Caco-2 (cell line): ENCODE measurements at regions not wholly inside any gene's neighbourhood (a gene's known extent, or its start where the extent isn't known, plus 50 kb on each side); places are given as distances from the start of the nearest gene placed in this dataset.

Experiments
- BruUV-seq: library from RNA; stranded (reverse); fragments of 400-500 nt; replicated peaks from 2 replicates; lab custom pipeline; 2021; lab: Mats Ljungman, UMichigan
- CTCF ChIA-PET: fragments of 300-600 bp; sonication (Branson Sonifier 250); formaldehyde crosslinking; loops from one replicate; lab custom pipeline; 2022; ENCODE audit warnings: antibody characterized with exemption; lab: Charles Lee
- POLR2A ChIA-PET: fragments of 300-600 bp; sonication (Branson Sonifier 250); formaldehyde crosslinking; loops from one replicate; lab custom pipeline; 2022; ENCODE audit warnings: antibody characterized with exemption; lab: Charles Lee
- DNase-seq, 2 experiments: peaks; one replicate each; pipeline versions ENCODE4 v3.0.0 to v3.0.0-alpha.2; 2020 to 2022
- H3K27me3 ChIP-seq: replicated peaks from 2 replicates; pipeline ENCODE4 v1.6.0; 2011; ENCODE audit warnings: low read length; ENCODE audit not compliant: control insufficient read depth, insufficient read depth
- H3K36me3 ChIP-seq: 2 replicates; pipeline ENCODE4 v1.5.1; 2011; ENCODE audit warnings: low read length; ENCODE audit not compliant: control insufficient read depth, insufficient read depth
- H3K4me1 ChIP-seq: fragments of 250-450 bp; sonication (Bioruptor Pico); 2 replicates; pipeline ENCODE4 v1.5.1; 2020; ENCODE audit warnings: mild to moderate bottlenecking
- H3K4me3 ChIP-seq: 2 replicates; pipeline ENCODE4 v1.5.1; 2011; ENCODE audit warnings: low read depth, mild to moderate bottlenecking, control low read depth, low read length
- H3K9me3 ChIP-seq: fragments of 250-450 bp; sonication (Bioruptor Pico); 2 replicates; pipeline ENCODE4 v1.5.1; 2020; ENCODE audit warnings: mild to moderate bottlenecking, moderate library complexity
- H3K27ac Mint-ChIP-seq: one replicate; pipeline ENCODE4 v1.8.0; 2022; ENCODE audit warnings: mixed read lengths; ENCODE audit not compliant: unreplicated experiment
- H3K27me3 Mint-ChIP-seq: one replicate; pipeline ENCODE4 v1.8.0; 2022; ENCODE audit warnings: mixed read lengths; ENCODE audit not compliant: insufficient read depth, unreplicated experiment
- H3K36me3 Mint-ChIP-seq: one replicate; pipeline ENCODE4 v1.8.0; 2022; ENCODE audit warnings: mild to moderate bottlenecking, mixed read lengths; ENCODE audit not compliant: insufficient read depth, unreplicated experiment
- H3K4me1 Mint-ChIP-seq: one replicate; pipeline ENCODE4 v1.8.0; 2022; ENCODE audit warnings: low read depth, mixed read lengths; ENCODE audit not compliant: unreplicated experiment
- H3K4me3 Mint-ChIP-seq: one replicate; pipeline ENCODE4 v1.8.0; 2022; ENCODE audit warnings: mild to moderate bottlenecking, moderate library complexity, mixed read lengths; ENCODE audit not compliant: unreplicated experiment
- H3K9me3 Mint-ChIP-seq: one replicate; pipeline ENCODE4 v1.8.0; 2022; ENCODE audit warnings: mixed read lengths; ENCODE audit not compliant: unreplicated experiment
- intact Hi-C: fragments of 100-400 bp; cut with micrococcal nuclease; formaldehyde crosslinking; loops from one replicate; pipeline ENCODE4 v1.10.0; 2022; ENCODE audit not compliant: unreplicated experiment
- TF ChIP-seq, protein P1 (sequence below), 2 experiments: fragments of 200-600 bp in 1 of 2; IDR thresholded peaks; 1 replicate in 1 of 2; 2 replicates in 1 of 2; pipeline versions ENCODE4 v1.5.1 to v1.8.0; 2011 to 2022; ENCODE audit warnings: antibody characterized with exemption in 1 of 2, control low read depth in 1 of 2, inconsistent platforms in 1 of 2, low read depth in 1 of 2, low read length in 1 of 2, mild to moderate bottlenecking in 1 of 2, moderate library complexity in 1 of 2; ENCODE audit not compliant: insufficient read depth in 1 of 2, severe bottlenecking in 1 of 2, unreplicated experiment in 1 of 2

- Histone ChIP-seq H3K4me1 (peaks cover 70% of the 10 kb centered on the region), H3K4me3 (no peak overlapping the region), H3K27me3 (no peaks in the 10 kb centered on the region), H3K9me3 (no peaks in the 10 kb centered on the region), H3K36me3 (no peaks in the 10 kb centered on the region)
- TF ChIP-seq, protein P1, sequence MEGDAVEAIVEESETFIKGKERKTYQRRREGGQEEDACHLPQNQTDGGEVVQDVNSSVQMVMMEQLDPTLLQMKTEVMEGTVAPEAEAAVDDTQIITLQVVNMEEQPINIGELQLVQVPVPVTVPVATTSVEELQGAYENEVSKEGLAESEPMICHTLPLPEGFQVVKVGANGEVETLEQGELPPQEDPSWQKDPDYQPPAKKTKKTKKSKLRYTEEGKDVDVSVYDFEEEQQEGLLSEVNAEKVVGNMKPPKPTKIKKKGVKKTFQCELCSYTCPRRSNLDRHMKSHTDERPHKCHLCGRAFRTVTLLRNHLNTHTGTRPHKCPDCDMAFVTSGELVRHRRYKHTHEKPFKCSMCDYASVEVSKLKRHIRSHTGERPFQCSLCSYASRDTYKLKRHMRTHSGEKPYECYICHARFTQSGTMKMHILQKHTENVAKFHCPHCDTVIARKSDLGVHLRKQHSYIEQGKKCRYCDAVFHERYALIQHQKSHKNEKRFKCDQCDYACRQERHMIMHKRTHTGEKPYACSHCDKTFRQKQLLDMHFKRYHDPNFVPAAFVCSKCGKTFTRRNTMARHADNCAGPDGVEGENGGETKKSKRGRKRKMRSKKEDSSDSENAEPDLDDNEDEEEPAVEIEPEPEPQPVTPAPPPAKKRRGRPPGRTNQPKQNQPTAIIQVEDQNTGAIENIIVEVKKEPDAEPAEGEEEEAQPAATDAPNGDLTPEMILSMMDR (IDR thresholded peaks at IDR 0.05; ENCODE audit: insufficient read depth in 1 of 2, low read depth in 1 of 2, low read length in 1 of 2, severe bottlenecking in 1 of 2, unreplicated experiment in 1 of 2): no peak
- Mint-ChIP-seq H3K4me1 (peaks cover 22% of the 10 kb centered on the region), H3K27me3 (no peaks in the 10 kb centered on the region), H3K4me3 (no peak overlapping the region), H3K27ac (peak overlapping the region; percentile 31), H3K9me3 (no peaks in the 10 kb centered on the region), H3K36me3 (peaks cover 5% of the 10 kb centered on the region)
- DNase-seq: no peak
- BruUV-seq: no TSS peak
- POLR2A ChIA-PET: no interaction called here
- CTCF ChIA-PET: no interaction called here
- intact Hi-C loops: no loop called here
Measured at GRCh38 chr1:43042127-43042526, 83.5 kb upstream of the SLC2A1 start.

DNA sequence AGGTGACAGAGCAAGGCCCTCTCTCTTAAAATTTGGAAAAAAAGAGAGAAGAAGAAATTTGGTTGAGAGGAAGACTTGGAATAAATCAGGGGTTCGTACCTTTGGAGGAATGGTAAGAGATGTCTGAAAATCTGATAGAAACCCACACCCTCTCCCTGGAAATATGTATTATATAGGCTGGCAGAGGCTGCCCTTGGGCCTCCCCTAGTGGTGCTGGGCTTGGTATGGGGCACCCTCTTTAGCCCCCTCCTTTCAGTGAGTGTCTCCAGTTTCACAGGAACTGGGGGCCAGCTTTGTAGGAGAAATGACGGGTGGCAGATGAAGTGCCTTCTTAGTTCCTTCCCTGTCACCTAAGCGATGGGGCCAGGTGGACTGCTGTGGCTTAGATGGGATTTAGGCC lies 82.9 kb upstream of the SLC2A1 start:
- intact Hi-C loops: no loop called here
- DNase-seq: no peak
- POLR2A ChIA-PET: no interaction called here

DNA sequence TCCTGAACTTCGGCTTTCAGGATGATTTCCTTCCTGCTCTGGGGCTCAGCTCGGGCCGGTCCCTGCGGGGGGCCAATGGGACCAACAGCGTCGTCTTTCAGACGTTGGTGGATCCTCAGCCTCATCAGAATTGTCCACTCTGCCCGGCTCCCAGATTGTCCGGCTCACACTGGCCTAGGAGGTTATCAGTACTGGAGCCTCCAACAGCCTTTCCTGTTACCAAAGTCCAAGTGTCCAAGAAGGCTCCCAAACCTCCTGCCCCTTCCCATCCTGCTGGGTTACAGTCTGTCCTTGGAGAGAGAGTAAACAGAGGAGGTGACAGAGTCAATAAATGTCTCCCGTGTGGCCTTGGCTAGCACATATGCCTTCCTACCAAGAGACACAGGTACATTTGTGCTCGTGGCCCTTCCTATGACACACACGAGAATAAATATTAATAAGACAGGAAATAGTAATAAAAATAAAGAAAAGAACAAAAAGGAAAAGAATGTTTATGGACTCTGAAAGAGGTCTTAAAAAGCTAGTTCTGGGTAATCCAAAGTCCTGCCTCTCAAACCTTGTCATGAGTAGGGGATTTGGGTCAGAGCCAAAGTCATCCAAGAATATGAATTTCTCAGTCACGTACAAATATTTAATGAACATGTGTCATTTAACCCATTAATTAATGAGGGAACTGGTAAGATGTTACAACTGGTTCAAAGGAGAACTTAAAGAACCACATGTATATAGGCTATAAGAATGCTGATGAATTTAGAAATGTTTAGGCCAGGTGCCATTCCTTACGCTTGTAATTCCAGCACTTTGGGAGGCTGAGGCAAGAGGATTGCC lies 80.8 kb upstream of the SLC2A1 start:
- H3K36me3 ChIP-seq: no peaks in the 10 kb centered on the region
- ChIA-PET CTCF (no interaction called here), POLR2A (no interaction called here)
- H3K27me3 Mint-ChIP-seq: no peaks in the 10 kb centered on the region
- H3K27ac Mint-ChIP-seq: peak overlapping the region; percentile 81
- no peaks in the 10 kb centered on the region for H3K9me3 ChIP-seq
- H3K4me3 Mint-ChIP-seq: no peak overlapping the region
- intact Hi-C loops: loop anchor here (1.0 kb wide), 1 partner anchor 14 kb away; no protein-coding TSS in a partner anchor
- H3K36me3 Mint-ChIP-seq: no peaks in the 10 kb centered on the region
- H3K4me1 ChIP-seq: peaks cover 73% of the 10 kb centered on the region
- no peak overlapping the region for H3K4me3 ChIP-seq
- peaks cover 33% of the 10 kb centered on the region for H3K4me1 Mint-ChIP-seq
- TF ChIP-seq, protein P1 (IDR thresholded peaks at IDR 0.05; ENCODE audit: insufficient read depth in 1 of 2, low read depth in 1 of 2, low read length in 1 of 2, severe bottlenecking in 1 of 2, unreplicated experiment in 1 of 2): no peak
- H3K27me3 ChIP-seq: no peaks in the 10 kb centered on the region
- DNase-seq: peak; percentile 70 to 85
- BruUV-seq: TSS peak; percentile 74
- H3K9me3 Mint-ChIP-seq: no peaks in the 10 kb centered on the region

More for the DNA sequence above, 82.9 kb upstream of the SLC2A1 start:
- H3K4me3 Mint-ChIP-seq: no peak overlapping the region
- no TSS peak for BruUV-seq
- Histone ChIP-seq H3K27me3 (no peaks in the 10 kb centered on the region), H3K9me3 (no peaks in the 10 kb centered on the region), H3K4me1 (peaks cover 72% of the 10 kb centered on the region), H3K36me3 (no peaks in the 10 kb centered on the region), H3K4me3 (no peak overlapping the region)
- CTCF ChIA-PET: no interaction called here
- H3K27ac Mint-ChIP-seq: peak overlapping the region; percentile 69
- peaks cover 5% of the 10 kb centered on the region for H3K36me3 Mint-ChIP-seq
- no peaks in the 10 kb centered on the region for H3K9me3 Mint-ChIP-seq
- H3K27me3 Mint-ChIP-seq: no peaks in the 10 kb centered on the region
- TF ChIP-seq, protein P1 (IDR thresholded peaks at IDR 0.05; ENCODE audit: insufficient read depth in 1 of 2, low read depth in 1 of 2, low read length in 1 of 2, severe bottlenecking in 1 of 2, unreplicated experiment in 1 of 2): no peak
- H3K4me1 Mint-ChIP-seq: peaks cover 27% of the 10 kb centered on the region
